Brain microvascular endothelial cell (primary cell): ENCODE measurements at regions not wholly inside any gene's neighbourhood (a gene's known extent, or its start where the extent isn't known, plus 50 kb on each side); places are given as distances from the start of the nearest gene placed in this dataset.

Experiments used
- DNase-seq: peaks from one replicate; pipeline ENCODE4 v3.0.0-alpha.2; 2020
- H3K27ac ChIP-seq: fragments of 250-450 bp; sonication (Bioruptor Pico); 2 replicates; pipeline ENCODE4 v1.5.1; 2020; ENCODE audit warnings: mild to moderate bottlenecking, moderate library complexity
- H3K27me3 ChIP-seq: fragments of 250-450 bp; sonication (Bioruptor Pico); replicated peaks from 2 replicates; pipeline ENCODE4 v1.5.1; 2020; ENCODE audit warnings: mild to moderate bottlenecking
- H3K36me3 ChIP-seq: fragments of 250-450 bp; sonication (Bioruptor Pico); replicated peaks from 2 replicates; pipeline ENCODE4 v1.5.1; 2020; ENCODE audit warnings: mild to moderate bottlenecking
- H3K4me3 ChIP-seq: 2 replicates; pipeline ENCODE4 v1.5.1; 2011; ENCODE audit warnings: low read depth, mild to moderate bottlenecking, control low read depth, low read length, moderate library complexity
- CTCF ChIP-seq: IDR thresholded peaks from 2 replicates; pipeline ENCODE4 v1.5.1; 2011; ENCODE audit warnings: low read depth, mild to moderate bottlenecking, moderate library complexity, low read length, control low read depth, inconsistent platforms; ENCODE audit errors: missing control alignments
- in situ Hi-C: cut with HindIII; loops from 2 replicates; pipeline ENCODE4 v1.10.0; 2017; ENCODE audit warnings: low sequenced_read_pairs, low pct_ligation_motif_present

GRCh38 chr4:101669832-101670188, 120.7 kb upstream of the BANK1 start:
- in situ Hi-C loops = no loop called here

DNA sequence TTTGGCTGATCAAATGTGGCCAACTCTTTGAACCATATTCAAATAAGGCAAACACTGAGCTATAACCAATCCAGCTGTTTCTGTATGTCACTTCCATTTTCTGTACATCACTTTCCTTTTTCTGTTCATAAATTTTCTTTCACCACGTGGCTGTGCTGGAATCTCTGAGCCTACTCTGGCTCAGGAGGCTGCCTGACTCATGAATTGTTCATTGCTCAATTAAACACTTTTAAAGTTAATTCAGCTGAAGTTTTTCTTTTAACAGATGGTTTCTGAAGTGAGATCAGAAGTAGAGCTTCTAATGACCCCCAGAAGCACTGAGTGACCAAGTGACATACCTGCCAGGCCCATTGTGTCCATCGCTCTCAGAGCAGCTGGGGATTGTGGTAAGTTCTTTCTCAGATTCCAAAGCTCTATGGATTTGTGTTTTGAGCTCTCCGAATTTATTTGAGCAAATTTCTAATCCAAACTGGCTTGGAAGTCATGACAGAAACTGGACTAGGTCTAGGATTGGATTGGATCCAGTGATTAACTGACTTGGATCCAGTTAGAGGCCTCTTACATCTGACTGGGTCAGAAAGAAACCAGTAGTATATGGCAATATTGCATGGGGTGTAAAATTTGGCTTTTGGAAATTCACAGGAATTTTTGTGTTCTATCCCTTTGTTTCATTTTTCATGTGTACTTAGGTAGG, 121.2 kb upstream of the BANK1 start:
- Histone ChIP-seq H3K36me3 (no peaks in the 10 kb centered on the region), H3K4me3 (no peak overlapping the region), H3K27ac (no peak overlapping the region), H3K27me3 (no peaks in the 10 kb centered on the region)
- in situ Hi-C loops = no loop called here
- no peak for TF ChIP-seq CTCF
- no peak for DNase-seq

More at GRCh38 chr4:101669832-101670188, 120.7 kb upstream of the BANK1 start:
- Histone ChIP-seq H3K4me3 (no peak overlapping the region), H3K27ac (no peak overlapping the region), H3K27me3 (no peaks in the 10 kb centered on the region), H3K36me3 (no peaks in the 10 kb centered on the region)
- DNase-seq = no peak
- TF ChIP-seq CTCF = no peak

DNA sequence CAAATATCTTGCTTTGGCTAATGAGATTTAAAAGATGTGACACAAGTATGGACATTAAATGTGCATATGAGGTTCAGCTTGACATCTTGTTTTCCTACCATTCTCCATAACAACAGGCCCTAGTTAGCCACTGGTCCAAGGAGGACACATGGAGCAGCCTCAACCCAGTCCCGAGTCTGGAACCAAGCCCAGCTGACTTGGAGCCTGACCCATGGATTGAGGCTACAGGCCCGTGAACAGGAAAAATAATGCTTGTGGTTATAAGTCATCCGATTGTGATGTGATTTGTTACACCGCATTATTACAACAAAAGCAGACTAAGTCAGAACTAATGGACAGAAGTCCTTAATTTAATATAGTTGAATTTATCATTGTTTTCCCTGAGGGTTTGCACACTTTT, 123.2 kb upstream of the BANK1 start:
- DNase-seq = no peak

GRCh38 chr4:101660607-101661006, 129.9 kb upstream of the BANK1 start:
- in situ Hi-C loops = no loop called here
- Histone ChIP-seq H3K4me3 (no peak overlapping the region), H3K27ac (no peak overlapping the region), H3K27me3 (no peaks in the 10 kb centered on the region), H3K36me3 (no peaks in the 10 kb centered on the region)
- TF ChIP-seq CTCF = no peak
- no peak for DNase-seq

More for the DNA sequence above, 123.2 kb upstream of the BANK1 start:
- Histone ChIP-seq H3K4me3 (no peak overlapping the region), H3K27me3 (no peaks in the 10 kb centered on the region), H3K36me3 (no peaks in the 10 kb centered on the region), H3K27ac (no peak overlapping the region)
- no peak for TF ChIP-seq CTCF
- in situ Hi-C loops = no loop called here

DNA sequence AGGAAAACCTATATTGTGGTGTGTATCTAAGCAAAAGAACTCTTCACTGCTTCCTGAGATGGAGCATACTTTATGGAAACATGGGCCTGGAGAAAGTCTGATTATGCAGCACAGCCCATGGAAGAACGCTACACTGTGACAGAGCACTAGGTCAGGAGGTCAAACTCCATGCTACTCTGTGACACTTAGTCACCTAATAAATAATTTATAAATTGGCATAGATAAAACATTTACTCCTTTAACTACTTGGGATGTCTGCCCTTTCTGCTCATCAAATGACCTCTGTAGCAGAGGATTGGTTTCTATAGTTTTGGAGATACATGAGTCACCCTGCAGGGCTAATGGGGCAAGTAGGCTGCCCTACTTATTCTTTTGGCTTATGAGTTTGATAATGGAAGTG, 134.7 kb upstream of the BANK1 start:
- H3K27me3 ChIP-seq = no peaks in the 10 kb centered on the region
- DNase-seq = no peak
- no peak overlapping the region for H3K27ac ChIP-seq
- H3K4me3 ChIP-seq = no peak overlapping the region
- TF ChIP-seq CTCF = no peak
- in situ Hi-C loops = no loop called here
- H3K36me3 ChIP-seq = no peaks in the 10 kb centered on the region

DNA sequence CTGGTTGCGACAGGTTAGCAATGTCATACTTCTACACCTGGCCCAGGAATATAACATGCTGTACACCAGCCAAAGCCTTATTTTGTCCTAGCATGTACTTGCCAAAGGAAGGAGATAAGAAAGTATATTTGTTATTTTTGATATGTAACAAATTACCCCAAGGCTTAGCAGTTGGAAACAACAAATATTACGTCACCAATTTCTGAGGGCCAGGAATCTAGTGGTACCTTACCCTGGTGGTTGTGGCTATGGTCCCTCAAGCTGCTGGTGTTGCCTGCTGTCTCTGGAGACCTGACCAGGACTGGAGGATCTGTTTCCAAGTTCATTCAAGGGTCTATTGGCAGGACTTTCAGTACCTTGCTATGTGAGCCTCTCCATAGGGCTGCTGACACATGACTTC, 135.5 kb upstream of the BANK1 start:
- DNase-seq = no peak
- TF ChIP-seq CTCF = no peak
- Histone ChIP-seq H3K27me3 (no peaks in the 10 kb centered on the region), H3K4me3 (no peak overlapping the region), H3K27ac (no peak overlapping the region), H3K36me3 (no peaks in the 10 kb centered on the region)
- in situ Hi-C loops = no loop called here
